Stomach smooth muscle (tissue), 2 donors: ENCODE measurements at regions not wholly inside any gene's neighbourhood (a gene's known extent, or its start where the extent isn't known, plus 50 kb on each side); places are given as distances from the start of the nearest gene placed in this dataset.

Experiments
- H3K27ac ChIP-seq: one replicate; pipeline ENCODE4 v1.7.0; 2013; ENCODE audit warnings: mild to moderate bottlenecking, low read length, inconsistent platforms
- H3K27me3 ChIP-seq, 2 donors: one replicate each; pipeline ENCODE4 v1.7.0; 2013; ENCODE audit warnings: low read length in 2 of 2; ENCODE audit not compliant: insufficient read depth in 2 of 2, control insufficient read depth in 1 of 2
- H3K36me3 ChIP-seq, 2 donors: one replicate each; pipeline ENCODE4 v1.7.0; 2013; ENCODE audit warnings: low read length in 2 of 2; ENCODE audit not compliant: control insufficient read depth in 2 of 2, insufficient read depth in 2 of 2
- H3K4me1 ChIP-seq: one replicate; pipeline ENCODE4 v1.7.0; 2013; ENCODE audit warnings: low read length; ENCODE audit not compliant: control insufficient read depth, insufficient read depth
- H3K4me3 ChIP-seq, 2 donors: one replicate each; pipeline ENCODE4 v1.7.0; 2013; ENCODE audit warnings: low read length in 2 of 2
- H3K9ac ChIP-seq, 2 donors: one replicate each; pipeline ENCODE4 v1.7.0; 2013; ENCODE audit warnings: low read length in 2 of 2, mild to moderate bottlenecking in 1 of 2
- H3K9me3 ChIP-seq, 2 donors: one replicate each; pipeline ENCODE4 v1.7.0; 2013; ENCODE audit warnings: low read length in 2 of 2; ENCODE audit not compliant: control insufficient read depth in 2 of 2
- donor health status: healthy.
- donor health status: Pancreatic carcinoma.

GRCh38 chr2:236512267-236512666 lies 57.4 kb upstream of the ACKR3 start:
- Histone ChIP-seq H3K27me3 (peaks cover 2 to 4% of the 10 kb centered on the region in 2 donors), H3K9me3 (no peaks in the 10 kb centered on the region), H3K36me3 (no peaks in the 10 kb centered on the region), H3K9ac (no peak overlapping the region), H3K4me3 (no peak overlapping the region), H3K27ac (no peak overlapping the region), H3K4me1 (peaks cover 6% of the 10 kb centered on the region)

GRCh38 chr2:236512902-236513435 lies 56.7 kb upstream of the ACKR3 start:
- Histone ChIP-seq H3K9ac (no peak overlapping the region), H3K4me3 (no peak overlapping the region), H3K4me1 (peaks cover 5% of the 10 kb centered on the region), H3K36me3 (no peaks in the 10 kb centered on the region), H3K27ac (no peak overlapping the region), H3K9me3 (no peaks in the 10 kb centered on the region), H3K27me3 (no peaks in the 10 kb centered on the region)

- Histone ChIP-seq H3K27ac (no peak overlapping the region), H3K9me3 (no peaks in the 10 kb centered on the region), H3K36me3 (no peaks in the 10 kb centered on the region), H3K4me3 (no peak overlapping the region), H3K4me1 (peaks cover 5% of the 10 kb centered on the region), H3K9ac (no peak overlapping the region), H3K27me3 (no peaks in the 10 kb centered on the region)
Observed at GRCh38 chr2:236513956-236514355, 55.7 kb upstream of the ACKR3 start.

GRCh38 chr2:236516708-236517107 lies 52.9 kb upstream of the ACKR3 start:
- H3K9ac ChIP-seq = no peak overlapping the region
- no peak overlapping the region for H3K27ac ChIP-seq
- H3K36me3 ChIP-seq = no peaks in the 10 kb centered on the region
- H3K9me3 ChIP-seq = no peaks in the 10 kb centered on the region
- H3K4me3 ChIP-seq = no peak overlapping the region
- H3K27me3 ChIP-seq = peaks cover 0 to 7% of the 10 kb centered on the region in 2 donors
- H3K4me1 ChIP-seq = peaks cover 5% of the 10 kb centered on the region

- Histone ChIP-seq H3K36me3 (no peaks in the 10 kb centered on the region), H3K9ac (no peak overlapping the region), H3K27me3 (peaks cover 0 to 7% of the 10 kb centered on the region in 2 donors), H3K4me1 (peaks cover 5% of the 10 kb centered on the region), H3K4me3 (no peak overlapping the region), H3K27ac (no peak overlapping the region), H3K9me3 (no peaks in the 10 kb centered on the region)
Observed at GRCh38 chr2:236517251-236518031, 52.2 kb upstream of the ACKR3 start.
